T47D (cell line): ENCODE measurements at regions not wholly inside any gene's neighbourhood (a gene's known extent, or its start where the extent isn't known, plus 50 kb on each side); places are given as distances from the start of the nearest gene placed in this dataset.
A peak's percentile ranks its signal among the peaks of the same experiment; 100 is the strongest.

Source experiments
- DNase-seq, 2 experiments: peaks; one replicate each; pipeline versions ENCODE4 v3.0.0 to v3.0.0-alpha.2; 2011 to 2012; ENCODE audit warnings: low read depth in 1 of 2, low spot score in 1 of 2
- JUND ChIP-seq: IDR thresholded peaks from 2 replicates; pipeline ENCODE4 v1.6.1; 2012; ENCODE audit warnings: low read depth
- in situ Hi-C: cut with HindIII; loops from 2 replicates; pipeline ENCODE4 v1.10.0; 2016; ENCODE audit warnings: low sequenced_read_pairs, low pct_unique_long_range_greater_than_20kb

DNA sequence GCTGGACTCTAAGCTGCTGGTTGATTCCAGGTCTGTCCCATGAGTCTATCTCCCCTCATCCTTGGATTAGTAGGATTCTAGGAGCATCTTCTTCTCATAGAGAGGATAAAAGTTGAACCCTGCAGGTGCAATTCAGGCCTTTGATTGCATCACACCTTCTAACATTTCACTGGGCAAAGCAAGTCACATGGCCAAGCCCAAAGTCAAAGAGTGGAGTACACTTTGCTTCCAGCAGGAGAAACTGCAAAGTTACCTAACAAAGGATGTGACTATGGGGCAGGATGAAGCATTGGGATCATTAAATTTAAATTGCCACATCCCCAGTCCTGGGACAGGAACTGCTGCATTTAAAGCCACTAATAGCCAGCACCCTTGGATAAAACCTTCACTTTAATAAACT lies 51.0 kb upstream of the EGFLAM start:
- in situ Hi-C loops: no loop called here
- DNase-seq: peak in 1 of 2 experiments; percentile 54
- TF ChIP-seq JUND: no peak

DNA sequence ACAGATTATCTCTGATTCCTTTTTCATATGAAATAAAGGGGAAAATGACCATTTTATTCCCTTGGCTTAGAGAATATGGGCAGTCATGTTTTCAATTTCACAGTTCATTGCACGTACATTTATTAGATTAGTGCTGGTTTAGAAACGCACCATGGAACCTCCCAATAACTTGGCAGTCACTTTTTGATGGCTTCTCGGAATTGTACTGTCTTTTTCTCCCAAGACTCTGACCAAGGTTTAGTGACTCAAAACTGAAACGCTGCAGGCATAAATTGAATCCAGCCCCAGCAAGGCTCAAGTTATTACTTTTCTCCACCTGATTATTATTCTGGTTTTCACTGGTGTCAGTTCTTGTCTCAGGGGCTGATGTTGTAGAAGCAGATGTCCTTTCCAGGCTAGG lies 55.6 kb upstream of the EGFLAM start:
- in situ Hi-C loops: no loop called here
- no peak for TF ChIP-seq JUND
- no peak for DNase-seq

GRCh38 chr5:38200872-38201557 lies 57.3 kb upstream of the EGFLAM start:
- TF ChIP-seq JUND: no peak
- in situ Hi-C loops: no loop called here
- DNase-seq: no peak

DNA sequence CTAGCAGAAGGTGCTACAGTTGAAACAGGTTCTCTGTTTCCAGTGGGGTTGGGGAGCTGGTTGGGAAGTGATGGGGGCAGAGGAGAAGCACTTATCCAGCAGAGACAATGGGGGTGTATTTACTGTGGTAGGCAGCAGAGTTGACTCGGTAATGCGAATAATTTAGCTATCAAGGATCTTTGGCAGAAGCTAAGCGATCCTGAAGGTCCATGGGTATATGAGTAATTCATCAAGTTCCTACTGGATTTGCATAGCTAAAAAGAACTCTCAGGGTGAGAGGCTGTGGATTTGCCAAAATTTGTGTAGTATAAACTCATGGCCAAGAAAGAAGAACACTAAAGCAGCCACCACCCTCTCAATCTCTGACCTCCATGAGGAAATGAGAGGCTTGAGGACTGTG lies 61.2 kb upstream of the EGFLAM start:
- DNase-seq: no peak
- in situ Hi-C loops: no loop called here
- no peak for TF ChIP-seq JUND

GRCh38 chr5:38193015-38193581 lies 65.3 kb upstream of the EGFLAM start:
- in situ Hi-C loops: no loop called here
- no peak for TF ChIP-seq JUND
- DNase-seq: peak; percentile 75 to 82

DNA sequence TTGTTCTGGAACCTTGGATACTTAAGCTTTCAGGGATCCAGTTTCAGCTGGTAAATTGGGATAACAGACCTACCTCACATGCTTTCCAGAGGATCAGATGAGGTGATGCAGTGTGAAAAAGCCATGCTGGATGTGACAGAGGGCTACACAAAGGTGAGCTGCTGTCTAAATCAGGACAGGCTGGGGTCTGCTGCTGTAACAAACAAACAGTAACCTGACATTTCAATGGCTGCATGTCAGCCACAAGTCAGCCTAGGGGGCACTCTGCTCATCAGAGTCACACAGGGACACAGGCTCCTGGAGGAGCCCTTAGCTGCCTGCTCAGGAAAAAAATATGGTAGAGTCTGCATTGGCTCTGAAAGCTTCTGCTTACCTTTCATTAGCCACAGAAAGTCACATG lies 66.7 kb upstream of the EGFLAM start:
- in situ Hi-C loops: no loop called here
- TF ChIP-seq JUND: no peak
- DNase-seq: no peak

GRCh38 chr5:38190111-38190510 lies 68.2 kb upstream of the EGFLAM start:
- in situ Hi-C loops: no loop called here
- TF ChIP-seq JUND: no peak

GRCh38 chr5:38189081-38189504 lies 69.3 kb upstream of the EGFLAM start:
- in situ Hi-C loops: no loop called here
- DNase-seq: peak in 1 of 2 experiments; percentile 40
- no peak for TF ChIP-seq JUND

More at GRCh38 chr5:38190111-38190510, 68.2 kb upstream of the EGFLAM start:
- DNase-seq: no peak

DNA sequence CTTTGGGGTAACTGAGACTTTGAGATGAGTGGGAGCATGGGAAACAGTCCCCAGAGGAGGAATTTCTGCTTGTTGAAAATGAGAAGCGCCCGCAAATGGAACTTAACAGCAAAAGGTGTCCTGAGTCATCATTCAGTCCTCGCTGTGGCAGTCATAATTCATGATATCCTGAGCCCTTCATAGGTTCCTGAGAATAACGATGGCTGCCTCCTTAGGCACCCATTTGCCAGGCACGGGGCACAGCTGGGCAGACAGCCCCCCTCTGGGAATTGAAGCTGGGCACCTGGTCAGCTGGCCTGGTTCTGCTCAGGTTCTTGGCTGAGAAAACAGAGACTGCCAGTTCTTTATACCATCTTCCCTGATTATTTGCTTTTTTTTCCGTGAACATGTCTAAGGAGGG lies 69.8 kb upstream of the EGFLAM start:
- no peak for DNase-seq
- in situ Hi-C loops: no loop called here
- no peak for TF ChIP-seq JUND

DNA sequence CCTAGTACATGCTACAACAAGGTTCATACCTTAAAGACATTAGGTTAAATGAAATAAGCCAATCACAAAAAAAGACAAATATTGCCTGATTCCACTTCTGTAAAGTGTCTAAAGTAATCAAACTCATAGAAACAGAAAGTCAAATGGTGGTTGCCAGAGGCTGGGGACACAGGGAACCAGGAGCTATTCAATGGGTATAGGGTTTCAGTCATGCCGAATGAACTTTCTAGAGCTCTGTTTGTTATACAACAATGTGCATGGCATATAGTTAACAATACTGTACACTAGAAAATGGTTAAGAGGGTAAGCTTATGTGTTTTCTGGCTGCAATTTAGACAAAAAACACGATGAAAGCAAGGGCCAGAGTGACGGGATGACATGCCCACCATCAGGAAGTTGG lies 70.8 kb upstream of the EGFLAM start:
- no peak for TF ChIP-seq JUND
- in situ Hi-C loops: no loop called here
- no peak for DNase-seq

- no peak for DNase-seq
- in situ Hi-C loops: no loop called here
These were observed 73.7 kb upstream of the EGFLAM start for GRCh38 chr5:38184627-38185026.

GRCh38 chr5:38182991-38183390 lies 75.4 kb upstream of the EGFLAM start:
- in situ Hi-C loops: no loop called here
- TF ChIP-seq JUND: no peak
- DNase-seq: no peak

More at GRCh38 chr5:38184627-38185026, 73.7 kb upstream of the EGFLAM start:
- no peak for TF ChIP-seq JUND

- in situ Hi-C loops: no loop called here
- no peak for TF ChIP-seq JUND
- no peak for DNase-seq
These were observed 90.3 kb upstream of the EGFLAM start for GRCh38 chr5:38168029-38168428.
